ENCODE measurements at regions not wholly inside any gene's neighbourhood (a gene's known extent, or its start where the extent isn't known, plus 50 kb on each side); places are given as distances from the start of the nearest gene placed in this dataset.

GRCh38 chr2:144152817-144153271, 367.1 kb downstream of the ZEB2 start:
- no peak for TF ChIP-seq CTCF (IDR thresholded peaks at IDR 0.05)
- ATAC-seq (ENCODE audit: low FRiP score): no peak
- no peak for DNase-seq (ENCODE audit: low spot score)

- no peak for TF ChIP-seq CTCF (IDR thresholded peaks at IDR 0.05)
- DNase-seq (ENCODE audit: low spot score) (no peak), ATAC-seq (ENCODE audit: low FRiP score) (no peak)
These were observed 368.1 kb downstream of the ZEB2 start for GRCh38 chr2:144151851-144152250.

- no peak for TF ChIP-seq CTCF (IDR thresholded peaks at IDR 0.05)
- ATAC-seq (ENCODE audit: low FRiP score) (no peak), DNase-seq (ENCODE audit: low spot score) (no peak)
These were observed 368.5 kb downstream of the ZEB2 start for GRCh38 chr2:144151405-144151804.

GRCh38 chr2:144147356-144147755, 372.6 kb downstream of the ZEB2 start:
- ATAC-seq (ENCODE audit: low FRiP score): no peak
- no peak for TF ChIP-seq CTCF (IDR thresholded peaks at IDR 0.05)
- no peak for DNase-seq (ENCODE audit: low spot score)

GRCh38 chr2:144146876-144147275, 373.0 kb downstream of the ZEB2 start:
- ATAC-seq (ENCODE audit: low FRiP score) (no peak), DNase-seq (ENCODE audit: low spot score) (no peak)
- TF ChIP-seq CTCF (IDR thresholded peaks at IDR 0.05): no peak

- no peak for TF ChIP-seq CTCF (IDR thresholded peaks at IDR 0.05)
- DNase-seq (ENCODE audit: low spot score): no peak
- no peak for ATAC-seq (ENCODE audit: low FRiP score)
These were observed 373.8 kb downstream of the ZEB2 start for GRCh38 chr2:144146076-144146475.

GRCh38 chr2:144143294-144144151, 376.4 kb downstream of the ZEB2 start:
- ATAC-seq (ENCODE audit: low FRiP score) (no peak), DNase-seq (ENCODE audit: low spot score) (no peak)
- TF ChIP-seq CTCF (IDR thresholded peaks at IDR 0.05): no peak

Data from omental fat pad (tissue), 3 donors.